ENCODE measurements at regions not wholly inside any gene's neighbourhood (a gene's known extent, or its start where the extent isn't known, plus 50 kb on each side); places are given as distances from the start of the nearest gene placed in this dataset.
"Not testable (repeated sequence)": the region's sequence is repeated elsewhere in the genome, so short reads cannot be mapped to it uniquely, and the experiment has no call there.

- no peaks in the 10 kb centered on the region for H3K4me1 ChIP-seq
- H3K9me3 ChIP-seq, result no peaks in the 10 kb centered on the region
- H3K4me3 ChIP-seq, result no peak overlapping the region
- DNase-seq (ENCODE audit: low spot score), result no peak
- H3K27me3 ChIP-seq, result no peaks in the 10 kb centered on the region
- H3K27ac ChIP-seq, result no peak overlapping the region
- no peak for TF ChIP-seq CTCF (IDR thresholded peaks at IDR 0.05)
- no peaks in the 10 kb centered on the region for H3K36me3 ChIP-seq
These were observed 1360.1 kb downstream of the REEP3 start for GRCh38 chr10:64881257-64881656.

- no peaks in the 10 kb centered on the region for H3K27me3 ChIP-seq
- no peak overlapping the region for H3K27ac ChIP-seq
- no peak for DNase-seq (ENCODE audit: low spot score)
- H3K36me3 ChIP-seq, result no peaks in the 10 kb centered on the region
- H3K9me3 ChIP-seq, result peaks cover 0 to 8% of the 10 kb centered on the region in 2 donors
- no peaks in the 10 kb centered on the region for H3K4me1 ChIP-seq
- no peak for TF ChIP-seq CTCF (IDR thresholded peaks at IDR 0.05)
- H3K4me3 ChIP-seq, result no peak overlapping the region
These were observed 1375.4 kb downstream of the REEP3 start for GRCh38 chr10:64896582-64896981.

GRCh38 chr10:64906311-64906710, 1385.1 kb downstream of the REEP3 start:
- not testable (repeated sequence) for H3K4me3 ChIP-seq; DNase-seq (ENCODE audit: low spot score)

GRCh38 chr10:64924306-64924705, 1403.1 kb downstream of the REEP3 start:
- not testable (repeated sequence) for H3K4me1 ChIP-seq; H3K27ac ChIP-seq; H3K4me3 ChIP-seq; H3K9me3 ChIP-seq; H3K36me3 ChIP-seq; H3K27me3 ChIP-seq; DNase-seq (ENCODE audit: low spot score)

More at GRCh38 chr10:64906311-64906710, 1385.1 kb downstream of the REEP3 start:
- H3K27me3 ChIP-seq, H3K4me1 ChIP-seq, H3K27ac ChIP-seq, H3K9me3 ChIP-seq, H3K36me3 ChIP-seq: not testable (repeated sequence)

GRCh38 chr10:64952042-64952441, 1430.8 kb downstream of the REEP3 start:
- no peaks in the 10 kb centered on the region for H3K27me3 ChIP-seq
- no peaks in the 10 kb centered on the region for H3K9me3 ChIP-seq
- H3K4me1 ChIP-seq, result no peaks in the 10 kb centered on the region
- DNase-seq (ENCODE audit: low spot score), result no peak
- H3K27ac ChIP-seq, result no peak overlapping the region
- TF ChIP-seq CTCF (IDR thresholded peaks at IDR 0.05), result no peak
- no peaks in the 10 kb centered on the region for H3K36me3 ChIP-seq
- no peak overlapping the region for H3K4me3 ChIP-seq

- H3K9me3 ChIP-seq, result no peaks in the 10 kb centered on the region
- TF ChIP-seq CTCF (IDR thresholded peaks at IDR 0.05), result no peak
- no peaks in the 10 kb centered on the region for H3K27me3 ChIP-seq
- H3K36me3 ChIP-seq, result no peaks in the 10 kb centered on the region
- H3K4me3 ChIP-seq, result no peak overlapping the region
- no peaks in the 10 kb centered on the region for H3K4me1 ChIP-seq
- no peak overlapping the region for H3K27ac ChIP-seq
- no peak for DNase-seq (ENCODE audit: low spot score)
These were observed 1435.2 kb downstream of the REEP3 start for GRCh38 chr10:64956441-64956840.

GRCh38 chr10:64959116-64959515, 1437.9 kb downstream of the REEP3 start:
- Histone ChIP-seq H3K9me3 (no peaks in the 10 kb centered on the region), H3K4me1 (no peaks in the 10 kb centered on the region), H3K27me3 (no peaks in the 10 kb centered on the region), H3K36me3 (no peaks in the 10 kb centered on the region), H3K27ac (no peak overlapping the region), H3K4me3 (no peak overlapping the region)
- DNase-seq (ENCODE audit: low spot score), result no peak
- TF ChIP-seq CTCF (IDR thresholded peaks at IDR 0.05), result no peak
